Hypothalamus (tissue), 51 donors: ENCODE measurements at regions not wholly inside any gene's neighbourhood (a gene's known extent, or its start where the extent isn't known, plus 50 kb on each side); places are given as distances from the start of the nearest gene placed in this dataset.

Source experiments
- DNase-seq, 51 donors: peaks; one replicate each; lab custom pipeline; 2025; lab: John Stamatoyannopoulos, UW

- no peak for DNase-seq
These were observed 378.4 kb downstream of the SPATA31D1 start for GRCh38 chr9:82367016-82367415.

GRCh38 chr9:82367929-82368328, 379.4 kb downstream of the SPATA31D1 start:
- DNase-seq, result no peak

GRCh38 chr9:82369251-82369945, 380.8 kb downstream of the SPATA31D1 start:
- no peak for DNase-seq

- no peak for DNase-seq
These were observed 386.5 kb downstream of the SPATA31D1 start for GRCh38 chr9:82375041-82375440.

GRCh38 chr9:82376677-82377232, 388.2 kb downstream of the SPATA31D1 start:
- DNase-seq, result no peak

GRCh38 chr9:82382887-82383616, 394.5 kb downstream of the SPATA31D1 start:
- DNase-seq, result no peak

- DNase-seq, result no peak
These were observed 397.1 kb downstream of the SPATA31D1 start for GRCh38 chr9:82385633-82386032.

GRCh38 chr9:82397534-82397933, 409.0 kb downstream of the SPATA31D1 start:
- DNase-seq, result no peak

- no peak for DNase-seq
These were observed 415.8 kb downstream of the SPATA31D1 start for GRCh38 chr9:82404196-82404870.

GRCh38 chr9:82404881-82405280, 416.3 kb downstream of the SPATA31D1 start:
- no peak for DNase-seq

- no peak for DNase-seq
These were observed 418.0 kb downstream of the SPATA31D1 start for GRCh38 chr9:82406456-82407085.

GRCh38 chr9:82410306-82410705, 421.7 kb downstream of the SPATA31D1 start:
- DNase-seq, result no peak

- DNase-seq, result no peak
These were observed 422.3 kb downstream of the SPATA31D1 start for GRCh38 chr9:82410866-82411265.

- no peak for DNase-seq
These were observed 424.2 kb downstream of the SPATA31D1 start for GRCh38 chr9:82412586-82413305.

GRCh38 chr9:82417501-82417900, 428.9 kb downstream of the SPATA31D1 start:
- DNase-seq, result no peak

GRCh38 chr9:82418334-82418733, 429.8 kb downstream of the SPATA31D1 start:
- no peak for DNase-seq

- no peak for DNase-seq
These were observed 431.3 kb downstream of the SPATA31D1 start for GRCh38 chr9:82419696-82420486.

GRCh38 chr9:82421498-82421897, 432.9 kb downstream of the SPATA31D1 start:
- DNase-seq, result no peak

- no peak for DNase-seq
These were observed 435.1 kb downstream of the SPATA31D1 start for GRCh38 chr9:82423700-82424099.
